ENCODE measurements at regions not wholly inside any gene's neighbourhood (a gene's known extent, or its start where the extent isn't known, plus 50 kb on each side); places are given as distances from the start of the nearest gene placed in this dataset.

DNA sequence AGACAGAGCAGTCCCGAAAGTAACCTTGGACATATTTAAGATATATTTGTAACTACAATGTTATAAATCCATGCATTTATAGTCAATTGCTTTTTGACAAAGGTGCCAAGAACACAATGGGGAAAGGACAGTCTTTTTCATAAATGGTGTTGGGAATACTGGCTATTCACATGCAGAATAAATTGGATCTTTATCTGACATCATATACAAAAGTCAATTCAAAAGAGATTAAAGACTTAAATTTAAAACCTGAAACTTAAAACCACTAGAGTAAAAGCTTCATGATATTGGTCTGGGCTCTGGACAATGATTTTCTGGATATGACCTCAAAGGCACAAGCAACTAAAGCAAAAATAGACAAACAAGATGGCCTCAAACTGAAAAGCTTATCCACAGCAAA, 950.7 kb upstream of the TYRP1 start:
- TF ChIP-seq, protein P1, sequence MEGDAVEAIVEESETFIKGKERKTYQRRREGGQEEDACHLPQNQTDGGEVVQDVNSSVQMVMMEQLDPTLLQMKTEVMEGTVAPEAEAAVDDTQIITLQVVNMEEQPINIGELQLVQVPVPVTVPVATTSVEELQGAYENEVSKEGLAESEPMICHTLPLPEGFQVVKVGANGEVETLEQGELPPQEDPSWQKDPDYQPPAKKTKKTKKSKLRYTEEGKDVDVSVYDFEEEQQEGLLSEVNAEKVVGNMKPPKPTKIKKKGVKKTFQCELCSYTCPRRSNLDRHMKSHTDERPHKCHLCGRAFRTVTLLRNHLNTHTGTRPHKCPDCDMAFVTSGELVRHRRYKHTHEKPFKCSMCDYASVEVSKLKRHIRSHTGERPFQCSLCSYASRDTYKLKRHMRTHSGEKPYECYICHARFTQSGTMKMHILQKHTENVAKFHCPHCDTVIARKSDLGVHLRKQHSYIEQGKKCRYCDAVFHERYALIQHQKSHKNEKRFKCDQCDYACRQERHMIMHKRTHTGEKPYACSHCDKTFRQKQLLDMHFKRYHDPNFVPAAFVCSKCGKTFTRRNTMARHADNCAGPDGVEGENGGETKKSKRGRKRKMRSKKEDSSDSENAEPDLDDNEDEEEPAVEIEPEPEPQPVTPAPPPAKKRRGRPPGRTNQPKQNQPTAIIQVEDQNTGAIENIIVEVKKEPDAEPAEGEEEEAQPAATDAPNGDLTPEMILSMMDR (IDR thresholded peaks at IDR 0.05): no peak
- TF ChIP-seq POLR2AphosphoS5 (IDR thresholded peaks at IDR 0.05) (no peak), POLR2A (IDR thresholded peaks at IDR 0.05) (no peak), EP300 (IDR thresholded peaks at IDR 0.05) (no peak)

All from suprapubic skin (tissue), 4 donors.